GM21423 (cell line): ENCODE measurements at regions not wholly inside any gene's neighbourhood (a gene's known extent, or its start where the extent isn't known, plus 50 kb on each side); places are given as distances from the start of the nearest gene placed in this dataset.
"Not testable (repeated sequence)": the region's sequence is repeated elsewhere in the genome, so short reads cannot be mapped to it uniquely, and the experiment has no call there.

Experiments used
- ATAC-seq: cut with Tn5 transposase; IDR thresholded peaks from one replicate; pipeline ENCODE4 v1.9.1; 2021; ENCODE audit warnings: mild to moderate bottlenecking, moderate library complexity; ENCODE audit not compliant: unreplicated experiment

DNA sequence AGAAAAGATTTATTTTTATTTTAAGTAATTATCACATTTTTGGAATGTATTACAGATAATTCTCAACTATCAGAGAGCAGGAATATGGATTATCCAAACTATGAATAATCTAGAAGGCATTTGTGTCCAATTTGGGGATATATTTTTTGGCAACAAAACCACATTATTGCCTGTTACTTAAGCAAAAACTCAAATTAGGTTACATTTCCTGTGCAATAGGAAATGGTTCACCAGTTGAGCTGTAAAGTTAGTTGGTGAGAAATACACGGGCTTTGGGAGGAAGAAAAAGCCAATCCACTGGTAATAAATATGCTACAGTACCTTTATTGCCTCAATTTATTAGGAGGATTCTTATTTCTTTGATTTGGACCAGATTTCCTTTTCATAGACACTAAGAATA lies 1075.2 kb downstream of the PCDH9 start:
- ATAC-seq, result no peak

DNA sequence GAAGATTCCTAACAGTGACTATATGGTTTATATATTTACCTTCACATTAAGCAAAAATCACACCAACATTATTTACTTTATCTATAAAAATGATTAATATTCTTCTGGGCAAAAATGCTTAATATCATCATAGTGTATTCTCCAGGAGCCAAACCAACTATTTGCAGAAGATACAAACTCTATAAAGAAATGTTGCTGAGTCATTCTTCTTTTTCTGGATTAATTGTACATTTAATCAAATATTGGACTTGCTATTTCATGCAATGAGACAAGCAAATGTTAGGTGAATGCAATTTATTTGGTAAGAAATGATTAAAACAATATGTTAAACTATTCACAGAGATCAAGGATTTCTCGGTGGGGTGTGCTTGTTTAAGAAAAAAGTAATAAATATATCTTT lies 1075.8 kb downstream of the PCDH9 start:
- ATAC-seq, result no peak

DNA sequence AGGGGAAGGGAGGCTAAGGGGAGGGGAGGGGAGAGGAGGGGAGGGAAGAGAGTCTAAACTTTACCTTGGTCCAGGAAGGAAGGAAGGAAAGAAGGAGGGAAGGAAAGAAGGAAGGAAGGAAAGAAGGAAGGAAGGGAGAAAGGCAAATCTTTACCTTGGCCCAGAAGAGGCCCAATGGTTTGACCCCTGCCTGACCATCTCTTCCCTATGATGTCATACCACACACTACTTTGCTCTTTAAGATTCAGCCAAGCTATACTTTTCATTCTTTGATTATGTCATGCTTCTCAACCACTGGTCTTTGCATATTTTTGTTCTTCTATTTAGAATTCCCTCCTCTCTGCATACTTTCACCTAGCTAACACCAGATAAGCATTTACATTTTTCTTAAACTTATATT lies 1077.5 kb downstream of the PCDH9 start:
- ATAC-seq, result no peak

DNA sequence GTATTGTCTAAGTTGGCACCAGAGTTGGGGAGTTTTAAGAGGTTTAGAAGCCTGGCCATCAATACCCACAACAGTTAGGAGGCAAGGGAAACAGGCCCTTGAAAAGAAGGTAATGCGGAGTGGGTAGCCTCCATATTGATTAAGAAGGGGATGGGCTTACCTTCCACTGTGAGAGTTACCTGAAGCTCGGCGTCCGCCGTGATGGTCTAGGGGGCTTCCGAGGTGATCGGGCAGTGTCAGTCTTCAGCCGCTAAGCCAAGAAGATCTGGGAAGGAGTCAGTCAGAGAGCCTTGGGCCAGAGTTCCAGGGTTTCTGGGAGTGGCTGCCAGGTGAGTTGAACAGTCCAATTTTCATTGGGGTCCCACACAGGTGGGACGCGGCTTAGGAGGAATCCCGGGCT lies 1085.8 kb downstream of the PCDH9 start:
- ATAC-seq, result not testable (repeated sequence)

DNA sequence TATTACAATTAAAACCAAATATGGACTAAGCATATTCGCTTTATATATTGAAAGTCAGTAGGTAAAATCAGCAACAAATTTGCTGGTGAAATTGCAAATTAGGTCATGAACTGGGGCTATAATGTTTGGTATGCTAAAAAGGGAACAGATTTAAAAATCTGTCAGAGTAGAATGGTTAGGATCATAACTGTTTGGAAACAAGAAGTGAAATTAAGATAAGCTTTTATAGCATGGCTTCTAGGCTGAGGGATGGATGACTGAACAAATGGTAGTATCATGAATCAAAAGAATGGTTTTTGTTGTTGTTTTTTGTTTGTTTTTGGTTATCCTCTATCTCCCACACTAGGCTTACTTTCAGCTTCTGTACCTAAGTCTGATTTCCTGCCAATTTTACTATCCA lies 1090.4 kb downstream of the PCDH9 start:
- peak; percentile 12 for ATAC-seq

DNA sequence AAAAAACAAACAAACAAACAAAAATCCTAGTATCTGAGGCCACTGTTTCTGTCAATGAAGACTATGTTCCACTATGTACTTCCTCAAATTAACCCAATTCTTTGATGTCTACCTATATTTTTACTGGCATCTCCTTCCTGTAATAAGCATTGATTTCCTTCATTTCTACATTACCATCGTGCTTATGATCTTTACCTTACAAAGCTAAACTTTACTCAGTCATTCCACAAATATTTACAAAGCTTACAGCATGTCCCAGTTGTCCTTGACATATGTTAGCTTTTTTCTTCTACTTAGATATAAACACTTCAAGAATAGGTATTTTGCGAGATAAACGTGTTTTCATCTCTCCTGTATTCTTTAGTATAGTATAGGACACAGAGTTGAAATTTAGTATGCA lies 1090.9 kb downstream of the PCDH9 start:
- ATAC-seq, result no peak

DNA sequence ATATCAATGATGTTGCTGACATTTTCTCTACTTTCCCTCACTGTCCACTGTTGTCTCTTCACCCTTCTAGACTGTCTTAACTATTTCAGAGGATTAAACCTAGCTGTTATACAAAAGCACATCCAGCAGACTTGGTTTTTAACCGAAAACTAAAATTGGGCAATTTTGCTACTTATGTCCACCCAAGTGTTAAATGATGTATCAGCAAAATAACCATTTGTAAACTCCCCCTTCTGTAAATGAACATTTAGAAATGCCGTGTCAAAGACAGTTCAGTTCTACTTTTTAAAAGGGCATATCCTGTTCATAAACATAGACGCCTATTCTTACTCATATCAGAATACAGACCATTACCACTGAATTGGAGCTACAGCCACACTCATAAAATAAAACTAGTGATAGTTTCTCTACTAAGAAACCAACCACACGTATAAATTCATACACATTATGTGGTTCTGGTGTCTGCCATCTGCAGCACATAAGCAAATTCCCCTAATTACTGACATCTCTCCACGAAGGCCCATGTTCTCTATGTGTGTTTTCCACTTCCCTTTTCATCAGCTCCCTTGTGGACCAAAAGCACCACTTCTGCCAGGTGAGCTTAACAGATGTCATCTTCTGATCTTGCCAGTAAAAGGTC lies 1091.8 kb downstream of the PCDH9 start:
- ATAC-seq, result peak; percentile 93

DNA sequence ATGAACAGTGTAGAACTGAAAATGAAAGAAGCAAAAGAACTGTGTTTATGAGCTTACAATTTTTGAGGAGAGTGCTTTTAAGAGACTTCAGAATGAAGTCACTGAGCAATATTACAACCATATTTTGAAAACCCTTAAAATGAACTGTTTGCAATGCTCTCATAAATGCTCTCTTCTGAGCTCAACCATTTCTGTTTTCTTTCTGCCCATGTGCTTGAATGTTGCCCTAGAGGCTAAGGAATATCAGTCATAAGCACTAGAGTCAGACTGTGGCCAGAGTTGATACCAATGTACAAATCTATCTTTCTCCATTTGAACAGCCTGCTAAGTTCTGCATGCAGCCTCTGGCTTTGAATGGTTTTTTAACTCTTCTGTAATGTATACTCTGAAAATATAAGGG lies 1092.8 kb downstream of the PCDH9 start:
- no peak for ATAC-seq

DNA sequence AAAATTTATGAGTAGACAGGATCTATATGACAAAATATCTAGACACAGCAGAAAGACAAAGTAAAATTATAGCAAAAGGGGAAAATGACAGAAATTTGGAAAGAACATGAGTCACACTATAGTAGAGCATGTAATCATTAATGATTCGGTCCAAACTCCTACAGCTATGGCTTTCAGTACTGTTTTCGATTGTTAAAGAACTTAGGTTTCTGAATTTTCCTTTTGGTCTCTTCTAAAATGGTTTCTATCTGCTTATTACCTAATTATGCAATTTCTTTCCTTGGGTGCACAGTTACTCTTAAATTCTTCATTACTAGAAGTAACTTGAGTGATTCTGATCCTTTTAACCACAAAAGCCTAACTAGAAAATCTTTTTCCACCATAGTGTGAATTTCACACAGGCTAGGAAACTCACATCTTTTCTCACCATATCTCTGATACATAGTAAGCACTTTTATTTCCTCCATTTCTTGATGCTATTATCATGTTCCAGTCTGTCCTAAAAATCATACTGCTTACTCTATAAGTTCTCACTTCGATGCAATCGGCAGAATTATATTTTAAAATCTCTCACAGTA lies 1101.4 kb downstream of the PCDH9 start:
- ATAC-seq, result peak; percentile 95

DNA sequence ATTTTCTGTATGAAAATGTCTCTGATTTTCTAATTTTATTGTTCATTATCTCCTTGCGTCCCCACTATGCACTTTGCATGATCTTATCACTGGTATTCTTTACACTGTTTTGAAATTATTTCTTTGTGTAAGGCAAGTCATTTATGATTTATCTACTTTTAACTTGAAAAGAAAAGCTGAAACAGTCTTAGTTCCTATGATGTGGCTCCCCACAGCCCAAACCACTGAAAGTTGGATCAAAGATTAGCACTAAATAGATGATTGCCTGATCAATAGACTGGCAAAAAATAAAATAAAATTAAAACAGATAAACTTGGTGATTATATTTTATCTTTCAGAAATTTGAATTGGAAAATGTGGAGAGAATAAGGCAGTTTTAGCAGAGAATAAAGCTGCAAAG lies 1101.9 kb downstream of the PCDH9 start:
- no peak for ATAC-seq

DNA sequence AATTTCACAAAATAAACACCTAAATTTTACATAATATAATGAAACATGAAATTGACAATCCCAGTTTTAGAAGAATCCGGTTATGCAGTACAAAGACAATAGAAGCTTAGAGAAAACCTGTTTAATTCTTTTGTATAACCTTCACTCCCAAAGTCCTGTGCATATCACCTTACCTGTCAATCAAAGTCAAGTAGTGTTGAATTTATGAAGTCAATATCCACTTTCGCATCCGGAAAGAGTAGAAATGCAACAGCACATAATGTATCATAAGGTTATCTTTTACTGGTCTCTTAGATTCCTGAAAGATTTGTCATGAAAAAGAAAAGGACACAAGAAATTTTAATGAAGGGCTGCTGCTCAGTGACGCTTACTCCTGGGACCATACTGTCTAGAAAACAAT lies 1112.6 kb downstream of the PCDH9 start:
- no peak for ATAC-seq

DNA sequence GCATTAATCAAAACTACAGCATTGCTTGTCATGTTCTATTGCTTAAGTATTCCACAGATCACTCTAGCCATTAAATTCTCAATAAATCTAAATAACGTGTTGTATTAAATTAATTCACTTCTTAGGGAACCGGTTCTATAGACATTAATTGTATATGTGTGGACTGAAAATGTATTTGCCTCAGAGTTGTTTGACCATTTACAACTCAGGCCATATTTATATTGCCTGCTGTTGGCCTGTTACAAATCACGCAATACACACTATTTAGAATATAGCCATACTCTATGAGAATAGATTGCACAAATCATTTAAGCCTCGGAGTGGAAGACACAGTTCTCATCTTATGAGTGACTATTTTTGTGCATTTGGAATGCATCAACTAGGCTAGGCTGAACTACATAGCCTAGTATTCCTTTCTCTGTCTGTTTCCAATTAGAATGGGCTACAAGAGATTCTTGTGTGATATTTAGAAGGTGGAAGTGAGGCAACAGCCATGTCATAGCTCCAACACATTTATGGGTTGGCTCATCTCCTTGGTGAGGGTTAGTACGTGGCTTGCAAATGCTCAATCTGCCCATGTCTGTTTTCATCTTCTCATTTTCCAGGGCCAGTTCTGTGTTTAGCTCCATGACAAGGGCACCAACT lies 1116.1 kb downstream of the PCDH9 start:
- ATAC-seq, result no peak

DNA sequence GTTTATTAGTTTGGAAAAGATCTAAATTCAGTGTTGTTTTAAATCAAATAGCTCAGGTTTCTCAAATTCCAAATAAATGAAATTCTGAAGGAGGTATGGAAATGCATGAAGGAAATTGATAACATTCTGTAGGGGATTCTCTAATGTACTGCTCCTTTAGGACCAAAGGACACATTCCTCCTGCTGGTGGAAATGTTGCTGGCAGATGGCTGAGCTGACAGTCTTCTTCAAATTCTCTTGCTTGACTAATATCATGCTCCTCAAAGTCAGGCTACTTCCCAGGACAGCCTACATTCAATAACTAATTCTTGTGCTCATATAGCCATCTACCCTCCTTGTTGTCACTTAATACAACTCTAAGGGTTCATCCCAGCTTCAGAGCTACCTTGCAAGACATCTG lies 1118.5 kb downstream of the PCDH9 start:
- no peak for ATAC-seq

DNA sequence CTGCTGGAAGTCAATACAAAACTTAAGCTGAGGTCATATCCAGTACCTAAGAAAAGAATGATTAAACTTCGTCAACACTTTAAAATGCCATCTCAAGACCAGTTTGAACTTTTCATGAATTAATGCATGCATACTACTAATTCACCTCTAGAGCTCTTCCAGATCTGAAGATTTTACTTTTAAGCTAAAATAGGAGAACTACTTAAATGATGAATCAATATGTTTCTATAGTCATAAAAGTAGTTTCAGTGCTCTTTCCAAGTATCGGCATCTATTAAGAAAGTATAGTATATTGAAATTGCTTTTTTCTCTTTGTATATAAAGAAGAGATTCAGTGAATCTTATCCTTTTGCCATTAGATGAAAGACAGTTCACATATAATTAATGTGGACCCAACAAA lies 1123.9 kb downstream of the PCDH9 start:
- ATAC-seq, result no peak

DNA sequence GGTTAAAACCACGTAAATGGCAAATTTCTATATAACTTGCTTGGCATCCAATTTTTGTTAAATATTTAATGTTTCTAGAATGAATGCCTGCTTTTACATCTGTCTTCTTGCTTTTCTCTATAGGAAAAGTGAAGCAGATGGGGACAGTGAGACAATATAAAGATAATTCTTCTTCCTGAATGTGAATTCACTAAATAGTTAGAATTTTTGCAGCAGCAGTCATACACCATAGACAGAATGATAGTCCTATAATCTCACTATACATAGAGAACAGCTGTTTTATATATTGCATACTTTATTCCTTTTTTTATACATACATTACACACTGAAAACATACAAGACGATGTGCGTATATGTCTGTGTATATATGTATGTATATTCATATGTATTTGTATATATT lies 1127.3 kb downstream of the PCDH9 start:
- ATAC-seq, result no peak

DNA sequence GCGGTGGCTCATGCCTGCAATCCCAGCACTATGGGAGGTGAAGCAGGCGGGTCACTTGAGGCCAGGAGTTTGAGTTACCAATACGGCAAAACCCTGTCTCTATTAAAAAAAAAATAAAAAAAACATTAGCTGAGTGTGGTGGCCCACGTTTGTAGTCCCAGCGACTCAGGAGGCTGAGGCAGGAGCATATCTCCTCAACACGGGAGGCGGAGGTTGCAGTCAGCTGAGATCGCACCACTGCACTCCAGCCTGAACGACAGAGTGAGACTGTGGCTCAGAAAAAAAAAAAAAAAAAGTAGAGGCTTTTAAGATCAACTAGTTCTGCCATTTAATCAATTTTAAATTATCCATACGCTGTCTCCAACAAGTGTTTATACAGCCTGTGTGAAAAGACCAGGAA lies 1130.3 kb downstream of the PCDH9 start:
- ATAC-seq, result no peak

DNA sequence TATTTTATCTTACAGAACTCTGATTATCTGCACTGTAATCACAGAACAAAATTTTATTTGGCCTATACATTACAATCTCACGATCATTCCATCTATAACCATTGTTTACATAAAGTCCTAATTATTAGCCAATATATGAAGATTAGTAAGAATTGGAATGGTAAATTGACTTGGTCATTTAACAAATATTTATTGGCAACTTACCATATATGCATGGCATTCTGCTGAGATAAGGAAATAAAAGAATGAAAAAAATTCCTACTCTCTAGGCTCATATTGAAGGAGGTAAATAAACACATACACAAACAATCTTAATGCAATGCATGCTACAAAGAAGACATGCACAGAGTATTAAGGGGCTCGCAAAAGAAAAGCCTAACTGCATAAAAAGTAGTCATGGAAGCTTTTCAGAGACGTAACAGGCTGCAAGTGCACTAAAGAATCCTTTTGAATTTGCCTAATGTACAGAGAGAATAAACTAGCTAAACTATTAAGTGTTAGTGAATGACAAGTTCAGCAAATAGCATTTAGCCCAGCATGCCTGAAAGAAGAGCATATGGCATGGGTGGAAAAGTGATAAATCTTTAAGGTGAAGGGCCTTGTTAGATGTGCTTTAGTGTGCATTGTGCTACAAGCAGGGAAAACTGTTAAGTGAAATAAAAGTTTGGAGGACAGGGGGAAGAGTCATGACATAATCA lies 1131.1 kb downstream of the PCDH9 start:
- no peak for ATAC-seq

DNA sequence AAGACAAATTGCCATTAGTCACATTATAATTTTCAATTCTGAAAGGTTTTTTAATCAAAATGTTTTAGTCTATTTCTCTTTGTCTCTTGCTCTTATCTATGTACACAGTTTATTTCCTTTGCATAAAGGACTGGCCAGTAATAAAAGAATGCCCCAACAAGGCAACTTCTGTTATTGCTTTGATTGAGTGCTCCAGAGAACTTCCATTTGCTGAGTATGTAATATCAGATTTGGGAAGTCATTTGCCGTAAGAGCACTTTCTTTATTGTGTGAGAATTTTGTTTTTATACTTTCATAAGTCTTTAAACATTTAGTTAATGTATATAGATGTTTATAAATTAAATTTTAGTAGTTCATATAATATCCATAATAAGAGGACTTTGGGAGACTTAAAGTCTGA lies 1140.4 kb downstream of the PCDH9 start:
- ATAC-seq, result no peak

DNA sequence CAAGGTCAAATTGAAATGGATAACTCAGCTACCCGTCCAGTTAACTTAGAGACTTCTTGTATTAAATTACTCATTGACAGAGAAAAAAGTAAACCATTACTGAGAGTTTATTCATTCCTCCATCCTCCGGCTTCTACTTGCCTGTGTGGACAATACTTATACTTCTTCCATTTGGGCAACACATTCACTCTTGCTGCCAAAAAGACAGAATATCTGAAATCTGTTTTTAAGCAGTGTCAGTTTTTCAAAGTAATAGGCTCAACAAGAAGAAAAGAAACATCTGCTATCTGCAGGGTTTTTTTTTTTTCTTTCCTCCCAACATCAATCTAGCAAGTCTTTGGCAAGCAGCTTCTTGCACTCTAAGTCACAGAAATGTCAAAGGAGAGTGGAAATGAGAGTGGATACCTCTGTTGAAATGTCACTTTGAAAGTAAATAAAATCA lies 1142.8 kb downstream of the PCDH9 start:
- peak; percentile 73 for ATAC-seq

DNA sequence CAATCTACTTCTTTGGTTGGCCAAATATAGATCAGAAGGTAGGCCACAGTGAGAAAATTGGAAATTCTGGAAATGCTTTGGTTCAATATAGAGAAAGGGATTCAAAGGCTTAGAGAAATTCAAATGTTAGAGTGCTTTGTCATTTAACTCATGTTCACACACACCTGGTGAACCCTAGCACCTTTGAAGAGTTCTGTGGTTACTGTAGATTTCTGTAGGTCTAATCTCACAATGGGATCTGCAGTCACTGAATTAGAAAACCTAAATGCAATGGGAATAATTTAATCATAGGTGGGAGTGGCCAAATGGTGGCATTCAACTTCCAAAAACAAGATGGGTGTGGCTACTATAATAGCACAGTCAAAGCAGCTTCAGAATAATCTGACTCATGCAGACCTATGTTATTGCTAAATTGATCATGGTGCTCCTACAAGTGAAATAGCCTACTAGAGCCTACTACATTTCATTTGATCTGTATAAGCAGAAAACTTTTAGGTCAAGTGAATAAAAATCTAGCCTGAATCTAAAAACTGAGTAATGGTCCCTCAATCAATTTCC lies 1152.9 kb downstream of the PCDH9 start:
- ATAC-seq, result no peak

DNA sequence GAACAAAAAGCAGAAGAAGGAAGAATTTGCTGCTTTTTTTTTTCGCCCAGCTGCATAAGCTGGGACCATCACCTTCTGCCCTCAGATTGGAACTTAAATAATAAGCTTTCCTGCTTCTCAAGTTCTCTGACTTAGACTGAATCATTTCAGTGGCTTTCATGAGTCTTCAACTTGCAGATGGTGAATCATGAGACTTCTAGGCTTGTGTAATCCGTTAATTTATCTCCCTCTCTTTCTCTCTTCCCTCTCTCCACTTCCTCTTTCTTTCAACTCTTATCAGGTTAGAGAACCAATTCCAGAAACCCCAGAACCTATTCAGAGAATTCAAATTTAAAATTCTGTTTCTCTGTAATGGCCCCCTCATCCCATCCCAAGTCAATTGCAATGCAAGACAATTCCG lies 1153.7 kb downstream of the PCDH9 start:
- ATAC-seq, result no peak
